ENCODE measurements at regions not wholly inside any gene's neighbourhood (a gene's known extent, or its start where the extent isn't known, plus 50 kb on each side); places are given as distances from the start of the nearest gene placed in this dataset.

GRCh38 chr13:24036115-24036514, 124.4 kb upstream of the SPATA13 start:
- Histone ChIP-seq H3K27ac (ENCODE audit: poor library complexity, severe bottlenecking) (no peak overlapping the region), H3K9me3 (ENCODE audit: severe bottlenecking) (no peaks in the 10 kb centered on the region), H3K36me3 (ENCODE audit: low read depth) (no peaks in the 10 kb centered on the region), H3K4me3 (ENCODE audit: severe bottlenecking) (no peak overlapping the region), H3K4me1 (ENCODE audit: insufficient read depth, poor library complexity, severe bottlenecking) (no peaks in the 10 kb centered on the region), H3K27me3 (ENCODE audit: insufficient read depth, poor library complexity, severe bottlenecking) (no peaks in the 10 kb centered on the region)
- no peak for TF ChIP-seq CTCF (IDR thresholded peaks at IDR 0.05; ENCODE audit: poor library complexity, severe bottlenecking)
- no peak for DNase-seq (ENCODE audit: low spot score)
- no peak for ATAC-seq (ENCODE audit: low read depth)

GRCh38 chr13:24038405-24038804, 122.1 kb upstream of the SPATA13 start:
- H3K27me3 ChIP-seq (ENCODE audit: insufficient read depth, poor library complexity, severe bottlenecking), result no peaks in the 10 kb centered on the region
- no peaks in the 10 kb centered on the region for H3K4me1 ChIP-seq (ENCODE audit: insufficient read depth, poor library complexity, severe bottlenecking)
- H3K36me3 ChIP-seq (ENCODE audit: low read depth), result no peaks in the 10 kb centered on the region
- DNase-seq (ENCODE audit: low spot score) (no peak), ATAC-seq (ENCODE audit: low read depth) (no peak)
- H3K27ac ChIP-seq (ENCODE audit: poor library complexity, severe bottlenecking), result no peak overlapping the region
- no peaks in the 10 kb centered on the region for H3K9me3 ChIP-seq (ENCODE audit: severe bottlenecking)
- TF ChIP-seq CTCF (IDR thresholded peaks at IDR 0.05; ENCODE audit: poor library complexity, severe bottlenecking), result no peak
- no peak overlapping the region for H3K4me3 ChIP-seq (ENCODE audit: severe bottlenecking)

- DNase-seq (ENCODE audit: low spot score), result no peak
- H3K27me3 ChIP-seq (ENCODE audit: insufficient read depth, poor library complexity, severe bottlenecking), result no peaks in the 10 kb centered on the region
- H3K4me1 ChIP-seq (ENCODE audit: insufficient read depth, poor library complexity, severe bottlenecking), result no peaks in the 10 kb centered on the region
- no peak overlapping the region for H3K4me3 ChIP-seq (ENCODE audit: severe bottlenecking)
- H3K9me3 ChIP-seq (ENCODE audit: severe bottlenecking), result no peaks in the 10 kb centered on the region
- TF ChIP-seq CTCF (IDR thresholded peaks at IDR 0.05; ENCODE audit: poor library complexity, severe bottlenecking), result no peak
- no peak for ATAC-seq (ENCODE audit: low read depth)
- H3K27ac ChIP-seq (ENCODE audit: poor library complexity, severe bottlenecking), result no peak overlapping the region
- H3K36me3 ChIP-seq (ENCODE audit: low read depth), result no peaks in the 10 kb centered on the region
Measured at GRCh38 chr13:24038841-24039330, 121.6 kb upstream of the SPATA13 start.

GRCh38 chr13:24039621-24040475, 120.7 kb upstream of the SPATA13 start:
- Histone ChIP-seq H3K9me3 (ENCODE audit: severe bottlenecking) (no peaks in the 10 kb centered on the region), H3K27ac (ENCODE audit: poor library complexity, severe bottlenecking) (no peak overlapping the region), H3K4me3 (ENCODE audit: severe bottlenecking) (no peak overlapping the region), H3K36me3 (ENCODE audit: low read depth) (no peaks in the 10 kb centered on the region), H3K27me3 (ENCODE audit: insufficient read depth, poor library complexity, severe bottlenecking) (no peaks in the 10 kb centered on the region), H3K4me1 (ENCODE audit: insufficient read depth, poor library complexity, severe bottlenecking) (no peaks in the 10 kb centered on the region)
- TF ChIP-seq CTCF (IDR thresholded peaks at IDR 0.05; ENCODE audit: poor library complexity, severe bottlenecking), result no peak
- DNase-seq (ENCODE audit: low spot score) (no peak), ATAC-seq (ENCODE audit: low read depth) (no peak)

GRCh38 chr13:24040835-24041234, 119.7 kb upstream of the SPATA13 start:
- Histone ChIP-seq H3K4me1 (ENCODE audit: insufficient read depth, poor library complexity, severe bottlenecking) (no peaks in the 10 kb centered on the region), H3K4me3 (ENCODE audit: severe bottlenecking) (no peak overlapping the region), H3K36me3 (ENCODE audit: low read depth) (no peaks in the 10 kb centered on the region), H3K27ac (ENCODE audit: poor library complexity, severe bottlenecking) (no peak overlapping the region), H3K9me3 (ENCODE audit: severe bottlenecking) (no peaks in the 10 kb centered on the region), H3K27me3 (ENCODE audit: insufficient read depth, poor library complexity, severe bottlenecking) (no peaks in the 10 kb centered on the region)
- no peak for DNase-seq (ENCODE audit: low spot score)
- no peak for ATAC-seq (ENCODE audit: low read depth)
- no peak for TF ChIP-seq CTCF (IDR thresholded peaks at IDR 0.05; ENCODE audit: poor library complexity, severe bottlenecking)

All from RWPE2 (cell line).